GM18505 (cell line): ENCODE measurements at regions not wholly inside any gene's neighbourhood (a gene's known extent, or its start where the extent isn't known, plus 50 kb on each side); places are given as distances from the start of the nearest gene placed in this dataset.

Experiments
- ATAC-seq: cut with Tn5 transposase; IDR thresholded peaks from one replicate; pipeline ENCODE4 v1.9.1; 2021; ENCODE audit not compliant: unreplicated experiment
- POLR2A ChIP-seq: IDR thresholded peaks from 4 replicates; pipeline ENCODE4 v1.6.1; 2011; ENCODE audit warnings: borderline replicate concordance; ENCODE audit not compliant: insufficient read depth, insufficient read length; ENCODE audit errors: extremely low read depth

- ATAC-seq: no peak
- no peak for TF ChIP-seq POLR2A
Measured at GRCh38 chr6:133026705-133027104, 212.3 kb downstream of the RPS12 start.

GRCh38 chr6:133033263-133033662 is 207.9 kb upstream of the EYA4 start:
- ATAC-seq: no peak
- TF ChIP-seq POLR2A: no peak

- no peak for ATAC-seq
- TF ChIP-seq POLR2A: no peak
Measured at GRCh38 chr6:133034509-133035206, 206.5 kb upstream of the EYA4 start.

- TF ChIP-seq POLR2A: no peak
- ATAC-seq: no peak
Measured at GRCh38 chr6:133040094-133040802, 200.9 kb upstream of the EYA4 start.

- TF ChIP-seq POLR2A: no peak
- ATAC-seq: no peak
Measured at GRCh38 chr6:133040803-133041419, 200.2 kb upstream of the EYA4 start.

GRCh38 chr6:133042550-133043120 is 198.5 kb upstream of the EYA4 start:
- no peak for ATAC-seq
- no peak for TF ChIP-seq POLR2A

GRCh38 chr6:133046576-133046975 is 194.6 kb upstream of the EYA4 start:
- ATAC-seq: no peak
- TF ChIP-seq POLR2A: no peak

- ATAC-seq: no peak
- TF ChIP-seq POLR2A: no peak
Measured at GRCh38 chr6:133047065-133047665, 194.0 kb upstream of the EYA4 start.

- TF ChIP-seq POLR2A: no peak
- ATAC-seq: no peak
Measured at GRCh38 chr6:133047706-133048105, 193.5 kb upstream of the EYA4 start.

- TF ChIP-seq POLR2A: no peak
- ATAC-seq: no peak
Measured at GRCh38 chr6:133051240-133051639, 189.9 kb upstream of the EYA4 start.

GRCh38 chr6:133052465-133052864 is 188.7 kb upstream of the EYA4 start:
- ATAC-seq: no peak
- TF ChIP-seq POLR2A: no peak

GRCh38 chr6:133055441-133055966 is 185.7 kb upstream of the EYA4 start:
- ATAC-seq: no peak
- TF ChIP-seq POLR2A: no peak

- no peak for TF ChIP-seq POLR2A
- ATAC-seq: no peak
Measured at GRCh38 chr6:133057352-133057751, 183.8 kb upstream of the EYA4 start.
